K562 (cell line): ENCODE measurements at regions not wholly inside any gene's neighbourhood (a gene's known extent, or its start where the extent isn't known, plus 50 kb on each side); places are given as distances from the start of the nearest gene placed in this dataset.

ENCODE experiments used
- ATAC-seq: fragments of 200-7000 bp; cut with Tn5 transposase; 3 replicates; pipeline ENCODE4 v1.9.1; 2020; ENCODE audit warnings: moderate library complexity
- BruUV-seq: library from RNA; stranded (reverse); fragments of 400-500 nt; replicated peaks from 2 replicates; lab custom pipeline; 2021; lab: Mats Ljungman, UMichigan
- CTCF ChIA-PET: fragments of 300-600 bp; formaldehyde crosslinking; extraction: SDS; loops from one replicate; lab custom pipeline; 2021; ENCODE audit warnings: low intra/inter-chr PET ratio; lab: Yijun Ruan, JAX
- POLR2A ChIA-PET: fragments of 300-600, 350-650 bp; sonication (Branson Sonifier 250); formaldehyde crosslinking; extraction: SDS; loops from one replicate; lab custom pipeline; 2021; ENCODE audit warnings: antibody characterized with exemption, inconsistent platforms; lab: Yijun Ruan, JAX
- DNase-seq, 4 experiments: peaks; one replicate each; pipeline versions ENCODE4 v3.0.0 to v3.0.0-alpha.2; 2011 to 2018; ENCODE audit warnings: low spot score in 3 of 4, mixed read lengths in 3 of 4; ENCODE audit errors: extremely low read depth in 1 of 4
- FAIRE-seq: peaks from 2 replicates; lab custom pipeline; 2011; peaks lifted over from hg19 to GRCh38; lab: Jason Lieb, UNC
- H2AFZ ChIP-seq: 2 replicates; pipeline ENCODE4 v1.6.0; 2011; ENCODE audit warnings: low read depth, low read length, control low read depth, inconsistent platforms
- H3K27ac ChIP-seq: fragments of 200-600 bp; 3 replicates; pipeline ENCODE4 v1.8.0; 2011; ENCODE audit warnings: low read depth, mild to moderate bottlenecking, control low read depth, inconsistent platforms, low read length, moderate library complexity, mixed read lengths; ENCODE audit errors: extremely low read depth
- H3K27me3 ChIP-seq, 2 experiments: fragments of 300-600 bp in 1 of 2; 2 replicates in 1 of 2; 3 replicates in 1 of 2; pipeline versions ENCODE4 v1.6.0 to v1.8.0; 2011; ENCODE audit warnings: inconsistent platforms in 2 of 2, low read length in 2 of 2, mild to moderate bottlenecking in 1 of 2, mixed read lengths in 1 of 2, moderate library complexity in 1 of 2; ENCODE audit not compliant: control insufficient read depth in 2 of 2, insufficient read depth in 2 of 2
- H3K36me3 ChIP-seq: fragments of 300-600 bp; 3 replicates; pipeline ENCODE4 v1.8.0; 2011; ENCODE audit warnings: mild to moderate bottlenecking, low read length, inconsistent platforms; ENCODE audit not compliant: control insufficient read depth, insufficient read depth
- H3K4me1 ChIP-seq, 2 experiments: fragments of 200-600 bp in 1 of 2; replicated peaks in 1 of 2; 2 replicates in 1 of 2; 3 replicates in 1 of 2; pipeline versions ENCODE4 v1.5.1 to v1.8.0; 2011; ENCODE audit warnings: inconsistent platforms in 2 of 2, low read length in 2 of 2, mild to moderate bottlenecking in 1 of 2, mixed read lengths in 1 of 2, moderate library complexity in 1 of 2; ENCODE audit not compliant: control insufficient read depth in 2 of 2, insufficient read depth in 2 of 2
- H3K4me2 ChIP-seq: 2 replicates; pipeline ENCODE4 v1.6.1; 2011; ENCODE audit warnings: low read length, control low read depth, inconsistent platforms, mixed read lengths; ENCODE audit not compliant: insufficient read depth
- H3K4me3 ChIP-seq: fragments of 200-600 bp; sonication (generic), shearing (Covaris generic); 2 replicates; pipeline ENCODE4 v1.5.1; 2016; ENCODE audit warnings: control low read depth, inconsistent platforms
- H3K79me2 ChIP-seq: fragments of 200-600 bp; 3 replicates; pipeline ENCODE4 v1.8.0; 2011; ENCODE audit warnings: low read length, inconsistent platforms; ENCODE audit not compliant: control insufficient read depth, insufficient read depth
- H3K9ac ChIP-seq, 2 experiments: 2 replicates each; pipeline versions ENCODE4 v1.6.0 to v1.6.1; 2011; ENCODE audit warnings: low read depth in 2 of 2, low read length in 2 of 2, control low read depth in 1 of 2, inconsistent platforms in 1 of 2, mild to moderate bottlenecking in 1 of 2, mixed read lengths in 1 of 2; ENCODE audit not compliant: insufficient read depth in 1 of 2
- H3K9me1 ChIP-seq: one replicate; pipeline ENCODE4 v1.6.0; 2011; ENCODE audit warnings: inconsistent platforms, mild to moderate bottlenecking, low read length, moderate library complexity; ENCODE audit not compliant: control insufficient read depth, insufficient read depth
- H3K9me3 ChIP-seq: replicated peaks from 2 replicates; pipeline ENCODE4 v1.5.1; 2011; ENCODE audit warnings: low read depth, low read length, inconsistent platforms; ENCODE audit not compliant: control insufficient read depth, insufficient read depth
- H4K20me1 ChIP-seq: replicated peaks from 2 replicates; pipeline ENCODE4 v1.6.1; 2011; ENCODE audit warnings: low read length, inconsistent platforms, mixed read lengths; ENCODE audit not compliant: control insufficient read depth, insufficient read depth
- BRCA1 ChIP-seq, 2 experiments: fragments of 450-650 bp in 1 of 2; sonication (generic) in 1 of 2; formaldehyde crosslinking in 1 of 2; IDR thresholded peaks; 2 replicates each; pipeline versions ENCODE4 v1.5.0 to v1.6.1; 2017 to 2020; ENCODE audit warnings: mild to moderate bottlenecking in 1 of 2, missing genetic modification reagents in 1 of 2
- CBFB ChIP-seq: sonication (generic); formaldehyde crosslinking; IDR thresholded peaks from 2 replicates; pipeline ENCODE4 v1.4.0; 2020; ENCODE audit warnings: mild to moderate bottlenecking, missing genetic modification reagents
- EHMT2 ChIP-seq: fragments of 450-650 bp; IDR thresholded peaks from 2 replicates; pipeline ENCODE4 v1.6.1; 2018; ENCODE audit warnings: antibody characterized with exemption
- FOXK1 ChIP-seq: sonication (generic); formaldehyde crosslinking; IDR thresholded peaks from 2 replicates; pipeline ENCODE4 v1.8.0; 2022; ENCODE audit warnings: missing genetic modification reagents, mild to moderate bottlenecking, borderline replicate concordance
- POLR2A ChIP-seq: fragments of 450-650 bp; conservative IDR thresholded peaks from 2 replicates; pipeline ENCODE4 v1.6.1; 2016
- PYGO2 ChIP-seq: fragments of 450-650 bp; IDR thresholded peaks from 2 replicates; pipeline ENCODE4 v1.6.1; 2016; ENCODE audit warnings: mild to moderate bottlenecking, missing genetic modification characterization, moderate library complexity, missing compliant biosample characterization
- SAFB ChIP-seq: fragments of 200-400 bp; formaldehyde crosslinking; IDR thresholded peaks from 2 replicates; pipeline ENCODE4 v1.6.1; 2017; ENCODE audit warnings: low read depth, low read length, borderline replicate concordance
- SMAD1 ChIP-seq: fragments of 150-350 bp; IDR thresholded peaks from 2 replicates; pipeline ENCODE4 v1.6.1; 2014; ENCODE audit warnings: low read length, low read depth; ENCODE audit not compliant: partially characterized antibody
- ZNF830 ChIP-seq: fragments of 250-450 bp; sonication (Bioruptor Pico); IDR thresholded peaks from 2 replicates; pipeline ENCODE4 v1.5.0; 2021; ENCODE audit warnings: mild to moderate bottlenecking
- in situ Hi-C: fragments of 300-500 bp; cut with MboI; formaldehyde crosslinking; loops from 4 replicates; pipeline ENCODE4 v1.15.0; 2018; ENCODE audit warnings: inconsistent platforms, mixed read lengths
- intact Hi-C: fragments of 100-400 bp; cut with micrococcal nuclease; formaldehyde crosslinking; loops from 2 replicates; pipeline ENCODE4 v1.14.2; 2022
- TF ChIP-seq, protein P1 (sequence below), 2 experiments: IDR thresholded peaks in 1 of 2; conservative IDR thresholded peaks in 1 of 2; 2 replicates each; pipeline ENCODE4 v1.6.1; 2016; ENCODE audit warnings: low read depth in 2 of 2, mild to moderate bottlenecking in 1 of 2, missing compliant biosample characterization in 1 of 2, missing genetic modification characterization in 1 of 2, moderate library complexity in 1 of 2

DNA sequence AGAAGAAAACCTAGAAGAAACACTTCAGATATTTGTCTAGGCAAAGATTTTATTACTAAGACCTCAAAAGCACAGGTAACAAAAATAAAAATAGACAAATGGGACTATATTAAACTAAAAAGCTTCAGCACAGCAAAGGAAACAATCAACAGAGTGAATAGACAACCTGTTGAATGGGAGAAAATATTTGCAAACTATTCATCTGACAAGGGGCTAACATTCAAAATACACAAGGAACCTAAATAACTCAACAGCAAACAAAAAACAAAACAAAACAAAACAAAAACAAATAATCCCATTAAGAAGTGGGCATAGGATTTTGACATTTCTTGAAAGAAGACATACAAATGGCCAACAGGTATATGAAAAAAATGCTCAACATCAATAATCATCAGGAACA is 192.7 kb upstream of the ZCCHC13 start:
- ATAC-seq = no peak
- no peak overlapping the region for H3K9ac ChIP-seq
- no peaks in the 10 kb centered on the region for H3K9me1 ChIP-seq
- H3K9me3 ChIP-seq = no peaks in the 10 kb centered on the region
- H3K4me2 ChIP-seq = no peak overlapping the region
- H3K27ac ChIP-seq = no peak overlapping the region
- ChIA-PET POLR2A (no interaction called here), CTCF (no interaction called here)
- H4K20me1 ChIP-seq = no peaks in the 10 kb centered on the region
- no peak for DNase-seq
- H2AFZ ChIP-seq = no peak overlapping the region
- FAIRE-seq = no peak
- no peak overlapping the region for H3K4me3 ChIP-seq
- H3K27me3 ChIP-seq = no peaks in the 10 kb centered on the region
- intact Hi-C loops = no loop called here
- no peaks in the 10 kb centered on the region for H3K4me1 ChIP-seq
- in situ Hi-C loops = no loop called here
- TF ChIP-seq SAFB (no peak), BRCA1 (IDR thresholded peaks at IDR 0.05) (no peak), BRCA1 (CRISPR knock-in tag; IDR thresholded peaks at IDR 0.05) (no peak), SMAD1 (no peak), EHMT2 (no peak), FOXK1 (CRISPR knock-in tag) (no peak), CBFB (CRISPR knock-in tag) (no peak), PYGO2 (tag) (no peak), POLR2A (no peak), ZNF830 (CRISPR knock-in tag) (no peak)
- TF ChIP-seq, protein P1, sequence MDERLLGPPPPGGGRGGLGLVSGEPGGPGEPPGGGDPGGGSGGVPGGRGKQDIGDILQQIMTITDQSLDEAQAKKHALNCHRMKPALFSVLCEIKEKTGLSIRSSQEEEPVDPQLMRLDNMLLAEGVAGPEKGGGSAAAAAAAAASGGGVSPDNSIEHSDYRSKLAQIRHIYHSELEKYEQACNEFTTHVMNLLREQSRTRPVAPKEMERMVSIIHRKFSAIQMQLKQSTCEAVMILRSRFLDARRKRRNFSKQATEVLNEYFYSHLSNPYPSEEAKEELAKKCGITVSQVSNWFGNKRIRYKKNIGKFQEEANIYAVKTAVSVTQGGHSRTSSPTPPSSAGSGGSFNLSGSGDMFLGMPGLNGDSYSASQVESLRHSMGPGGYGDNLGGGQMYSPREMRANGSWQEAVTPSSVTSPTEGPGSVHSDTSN (CRISPR knock-in tag; IDR thresholded peaks at IDR 0.05; ENCODE audit: low read depth) = no peak
- TF ChIP-seq, protein P1 (tag; conservative IDR thresholded peaks at IDR 0.05; ENCODE audit: low read depth) = no peak
- BruUV-seq = no TSS peak
- H3K36me3 ChIP-seq = no peaks in the 10 kb centered on the region
- H3K79me2 ChIP-seq = no peaks in the 10 kb centered on the region
